Body of pancreas (tissue), 4 donors: ENCODE measurements at regions not wholly inside any gene's neighbourhood (a gene's known extent, or its start where the extent isn't known, plus 50 kb on each side); places are given as distances from the start of the nearest gene placed in this dataset.
A peak's percentile ranks its signal among the peaks of the same experiment; 100 is the strongest.

Experiments used
- ATAC-seq: fragments of 150-250 bp; one replicate; pipeline ENCODE4 v1.9.1; 2016
- DNase-seq, 4 donors: peaks; one replicate each; pipeline ENCODE4 v3.0.0-alpha.2; 2019
- H3K27ac ChIP-seq, 4 donors: fragments of 200-600 bp; sonication (generic); 1 replicate in 3 of 4; 2 replicates in 1 of 4; pipeline versions ENCODE4 v1.5.1 to v1.6.1; 2016 to 2019; ENCODE audit warnings: mild to moderate bottlenecking in 1 of 4, mixed read lengths in 1 of 4, moderate library complexity in 1 of 4
- H3K27me3 ChIP-seq, 2 donors: fragments of 200-600 bp; sonication (generic); one replicate each; pipeline ENCODE4 v1.6.0; 2016; ENCODE audit warnings: mild to moderate bottlenecking in 1 of 2
- H3K36me3 ChIP-seq, 2 donors: fragments of 200-600 bp; sonication (generic); replicated peaks in 1 of 2; 2 replicates each; pipeline ENCODE4 v1.5.1; 2016; ENCODE audit warnings: low read depth in 2 of 2; ENCODE audit not compliant: insufficient read depth in 1 of 2
- H3K4me1 ChIP-seq: fragments of 200-600 bp; sonication (generic); one replicate; pipeline ENCODE4 v1.6.0; 2016
- H3K4me3 ChIP-seq, 2 donors: fragments of 200-600 bp; sonication (generic); 1 replicate in 1 of 2; 2 replicates in 1 of 2; pipeline ENCODE4 v1.5.1; 2016 to 2019
- H3K9me3 ChIP-seq, 3 donors: fragments of 200-600 bp; sonication (generic); 1 replicate in 2 of 3; 2 replicates in 1 of 3; pipeline ENCODE4 v1.5.1; 2016
- CTCF ChIP-seq, 7 experiments: fragments of 450-650 bp in 4 of 7; fragments of 200-600 bp in 3 of 7; sonication (generic) in 3 of 7; IDR thresholded peaks; one replicate each; pipeline ENCODE4 v1.5.1; 2016 to 2019; ENCODE audit warnings: antibody characterized with exemption in 7 of 7
- POLR2A ChIP-seq, 3 donors: fragments of 450-650 bp; IDR thresholded peaks; one replicate each; pipeline ENCODE4 v1.6.1; 2016; ENCODE audit warnings: antibody characterized with exemption in 3 of 3, mild to moderate bottlenecking in 2 of 3
- WGBS, 2 donors: methylation state at CpG; one replicate each; pipeline ENCODE4 v1.1.5; 2017; 5-methylcytosine and 5-hydroxymethylcytosine counted together
- intact Hi-C: fragments of 100-400 bp; cut with DNase I; formaldehyde crosslinking; loops from one replicate; pipeline ENCODE4 v1.15.1; 2023

DNA sequence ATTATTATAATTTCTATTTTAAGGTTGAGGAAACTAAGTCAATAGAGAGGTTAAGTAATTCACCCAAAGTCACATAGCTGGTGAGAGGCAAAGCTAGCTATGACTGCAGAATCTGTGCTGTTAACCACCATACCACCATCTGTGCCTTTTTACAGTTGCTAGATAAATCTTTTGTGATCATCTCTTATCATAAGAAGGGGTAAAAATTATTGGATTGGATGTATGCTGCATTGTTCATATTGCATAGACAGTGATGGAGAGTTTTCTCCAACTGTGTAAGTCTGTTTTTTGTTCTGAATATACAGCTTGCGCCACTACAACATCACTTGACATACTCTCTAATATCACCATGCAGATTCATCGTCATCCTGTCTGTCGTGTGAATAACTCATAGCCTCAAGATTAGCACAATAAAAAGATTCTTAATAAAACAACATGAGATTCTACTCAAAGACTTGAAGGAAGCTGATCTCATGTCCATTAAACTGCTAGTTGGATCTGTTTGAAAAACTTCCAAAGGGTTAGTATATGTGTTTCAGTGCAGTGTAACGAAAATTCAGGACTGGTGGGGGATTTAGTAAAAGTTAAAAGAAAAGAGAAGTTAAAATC lies 495.9 kb downstream of the SPRY1 start:
- intact Hi-C loops: no loop called here
- TF ChIP-seq CTCF (IDR thresholded peaks at IDR 0.05): no peak
- TF ChIP-seq POLR2A (IDR thresholded peaks at IDR 0.05): no peak
- Histone ChIP-seq H3K36me3 (no peaks in the 10 kb centered on the region), H3K27ac (no peak overlapping the region), H3K9me3 (no peaks in the 10 kb centered on the region), H3K4me1 (no peaks in the 10 kb centered on the region), H3K27me3 (no peaks in the 10 kb centered on the region), H3K4me3 (no peak overlapping the region)
- WGBS, 2 donors: 81 to 84% methylated on average over 4 of the region's 4 CpGs
- DNase-seq (no peak), ATAC-seq (no peak)

DNA sequence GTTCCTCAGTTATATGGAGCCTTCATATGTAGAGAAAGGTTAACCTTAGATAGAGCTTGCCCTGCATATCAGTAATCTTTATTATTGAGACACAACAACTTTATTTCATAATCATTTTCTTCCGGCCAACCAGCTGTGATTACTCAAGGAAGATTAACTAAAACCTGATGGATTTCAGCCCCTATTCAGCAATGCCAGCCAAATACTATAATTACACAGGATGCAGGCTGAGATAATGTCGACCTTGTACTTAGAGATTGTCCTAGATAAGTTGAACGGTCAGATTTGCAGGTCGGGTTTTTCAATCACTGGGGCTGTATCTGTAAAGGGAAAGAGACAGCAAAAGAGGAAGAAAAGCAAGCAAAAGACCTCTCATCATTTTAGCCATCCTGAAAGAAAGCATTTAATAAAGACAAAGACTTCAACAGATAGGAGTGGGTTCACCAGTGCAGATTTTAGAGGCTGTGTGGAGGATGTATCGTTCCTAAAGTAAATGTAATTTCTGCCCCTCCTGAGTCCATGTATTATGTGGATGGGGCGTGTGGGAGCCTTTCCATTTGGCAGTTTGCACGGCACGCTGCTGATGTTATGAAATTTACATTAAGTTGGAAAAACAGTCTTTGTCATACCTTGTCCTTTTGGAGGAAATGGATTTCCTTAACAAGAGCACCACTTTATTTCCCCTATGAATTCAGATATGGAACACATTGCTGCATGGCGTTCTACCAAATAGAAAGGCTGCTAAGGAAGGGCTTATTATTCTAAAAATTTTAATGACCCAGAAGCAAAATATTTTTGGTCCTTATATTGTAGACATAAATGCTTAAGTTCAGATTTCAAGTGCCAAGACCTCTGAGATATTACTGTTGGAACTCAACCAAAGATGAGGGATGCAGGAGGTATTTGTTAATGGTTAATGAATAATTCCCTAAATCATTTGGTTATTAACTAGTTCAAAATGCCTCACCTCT lies 496.7 kb downstream of the SPRY1 start:
- Histone ChIP-seq H3K27me3 (no peaks in the 10 kb centered on the region), H3K27ac (no peak overlapping the region), H3K9me3 (no peaks in the 10 kb centered on the region), H3K4me3 (no peak overlapping the region), H3K4me1 (no peaks in the 10 kb centered on the region), H3K36me3 (no peaks in the 10 kb centered on the region)
- TF ChIP-seq POLR2A (IDR thresholded peaks at IDR 0.05) (no peak), CTCF (IDR thresholded peaks at IDR 0.05) (no peak)
- intact Hi-C loops: no loop called here
- 28 to 37% methylated on average over 9 of the region's 9 CpGs for WGBS, 2 donors
- DNase-seq (no peak), ATAC-seq (peak; percentile 55)

- intact Hi-C loops: no loop called here
- H3K4me3 ChIP-seq: no peak overlapping the region
- no peak overlapping the region for H3K27ac ChIP-seq
- TF ChIP-seq POLR2A (IDR thresholded peaks at IDR 0.05) (no peak), CTCF (IDR thresholded peaks at IDR 0.05) (no peak)
- DNase-seq (no peak), ATAC-seq (no peak)
- no peaks in the 10 kb centered on the region for H3K9me3 ChIP-seq
- no peaks in the 10 kb centered on the region for H3K36me3 ChIP-seq
- H3K4me1 ChIP-seq: no peaks in the 10 kb centered on the region
- H3K27me3 ChIP-seq: no peaks in the 10 kb centered on the region
These were observed 500.0 kb downstream of the SPRY1 start for GRCh38 chr4:123896446-123897071.

GRCh38 chr4:123898946-123899666 lies 502.5 kb downstream of the SPRY1 start:
- 100% methylated on average over 2 of the region's 2 CpGs for WGBS, 2 donors
- DNase-seq (no peak), ATAC-seq (no peak)
- Histone ChIP-seq H3K27ac (no peak overlapping the region), H3K4me3 (no peak overlapping the region), H3K36me3 (no peaks in the 10 kb centered on the region), H3K4me1 (no peaks in the 10 kb centered on the region), H3K9me3 (no peaks in the 10 kb centered on the region), H3K27me3 (no peaks in the 10 kb centered on the region)
- TF ChIP-seq POLR2A (IDR thresholded peaks at IDR 0.05) (no peak), CTCF (IDR thresholded peaks at IDR 0.05) (no peak)
- intact Hi-C loops: no loop called here
